ENCODE measurements at regions not wholly inside any gene's neighbourhood (a gene's known extent, or its start where the extent isn't known, plus 50 kb on each side); places are given as distances from the start of the nearest gene placed in this dataset.

- POLR2A ChIA-PET, result no interaction called here
These were observed 742.9 kb downstream of the TLR4 start for GRCh38 chr9:118446943-118447639.

GRCh38 chr9:118449554-118449953, 745.4 kb downstream of the TLR4 start:
- ChIA-PET CTCF (no interaction called here), POLR2A (no interaction called here)

More at GRCh38 chr9:118446943-118447639, 742.9 kb downstream of the TLR4 start:
- CTCF ChIA-PET, result no interaction called here

- ChIA-PET POLR2A (no interaction called here), CTCF (no interaction called here)
These were observed 751.1 kb downstream of the TLR4 start for GRCh38 chr9:118455259-118455658.

- POLR2A ChIA-PET, result no interaction called here
- CTCF ChIA-PET, result no interaction called here
These were observed 751.6 kb downstream of the TLR4 start for GRCh38 chr9:118455788-118456187.

GRCh38 chr9:118457171-118458000, 753.2 kb downstream of the TLR4 start:
- CTCF ChIA-PET, result no interaction called here
- POLR2A ChIA-PET, result no interaction called here

- POLR2A ChIA-PET, result no interaction called here
- CTCF ChIA-PET, result no interaction called here
These were observed 755.7 kb downstream of the TLR4 start for GRCh38 chr9:118459913-118460312.

- ChIA-PET CTCF (no interaction called here), POLR2A (no interaction called here)
These were observed 759.2 kb downstream of the TLR4 start for GRCh38 chr9:118463419-118463818.

GRCh38 chr9:118473521-118473920, 769.3 kb downstream of the TLR4 start:
- CTCF ChIA-PET, result no interaction called here
- POLR2A ChIA-PET, result no interaction called here

- POLR2A ChIA-PET, result no interaction called here
- CTCF ChIA-PET, result no interaction called here
These were observed 774.5 kb downstream of the TLR4 start for GRCh38 chr9:118478752-118479151.

GRCh38 chr9:118482306-118482705, 778.1 kb downstream of the TLR4 start:
- POLR2A ChIA-PET, result no interaction called here
- CTCF ChIA-PET, result no interaction called here

- ChIA-PET CTCF (no interaction called here), POLR2A (no interaction called here)
These were observed 779.5 kb downstream of the TLR4 start for GRCh38 chr9:118483677-118484076.

- ChIA-PET POLR2A (no interaction called here), CTCF (no interaction called here)
These were observed 799.0 kb downstream of the TLR4 start for GRCh38 chr9:118503236-118503635.

- ChIA-PET CTCF (no interaction called here), POLR2A (no interaction called here)
These were observed 806.5 kb downstream of the TLR4 start for GRCh38 chr9:118510711-118511110.

- ChIA-PET POLR2A (no interaction called here), CTCF (interaction anchor here (0.6 kb wide), 1 partner anchor 895 kb away, joined by 3 read pairs; no protein-coding TSS in a partner anchor)
These were observed 811.7 kb downstream of the TLR4 start for GRCh38 chr9:118515947-118516346.

GRCh38 chr9:118521261-118521660, 817.1 kb downstream of the TLR4 start:
- CTCF ChIA-PET, result no interaction called here

GRCh38 chr9:118522093-118523028, 818.2 kb downstream of the TLR4 start:
- ChIA-PET CTCF (no interaction called here), POLR2A (no interaction called here)

More at GRCh38 chr9:118521261-118521660, 817.1 kb downstream of the TLR4 start:
- POLR2A ChIA-PET, result no interaction called here

- CTCF ChIA-PET, result no interaction called here
These were observed 823.1 kb downstream of the TLR4 start for GRCh38 chr9:118527261-118527660.

GRCh38 chr9:118529210-118529609, 825.0 kb downstream of the TLR4 start:
- CTCF ChIA-PET, result no interaction called here
- POLR2A ChIA-PET, result no interaction called here

More at GRCh38 chr9:118527261-118527660, 823.1 kb downstream of the TLR4 start:
- POLR2A ChIA-PET, result no interaction called here

- CTCF ChIA-PET, result no interaction called here
- POLR2A ChIA-PET, result no interaction called here
These were observed 825.5 kb downstream of the TLR4 start for GRCh38 chr9:118529624-118530214.

GRCh38 chr9:118532592-118532991, 828.4 kb downstream of the TLR4 start:
- POLR2A ChIA-PET, result no interaction called here
- CTCF ChIA-PET, result no interaction called here
